Activated T-helper 1 cell treated with anti-CD3 and anti-CD28 coated beads, Interleukin-12 subunit alpha, Interleukin-12 subunit beta, Interleukin-2, Interleukin-4 antibody, amounts not matched to agents 30 ng/mL and 10 ng/mL and 1 ng/mL, durations not matched to agents 14 hours and 24 hours and 36 hours (primary cell): ENCODE measurements at regions not wholly inside any gene's neighbourhood (a gene's known extent, or its start where the extent isn't known, plus 50 kb on each side); places are given as distances from the start of the nearest gene placed in this dataset.
A peak's percentile ranks its signal among the peaks of the same experiment; 100 is the strongest.

Experiments
- DNase-seq: peaks from one replicate; pipeline ENCODE4 v3.0.0; 2021; ENCODE audit warnings: low spot score
- H3K27ac Mint-ChIP-seq: one replicate; pipeline ENCODE4 v1.8.0; 2021; ENCODE audit warnings: mild to moderate bottlenecking, mixed read lengths
- H3K27me3 Mint-ChIP-seq: one replicate; pipeline ENCODE4 v1.8.0; 2022; ENCODE audit warnings: mild to moderate bottlenecking, moderate library complexity, mixed read lengths; ENCODE audit not compliant: insufficient read depth
- H3K36me3 Mint-ChIP-seq: one replicate; pipeline ENCODE4 v1.8.0; 2021; ENCODE audit warnings: low read depth, mixed read lengths
- H3K4me1 Mint-ChIP-seq: one replicate; pipeline ENCODE4 v1.8.0; 2021; ENCODE audit warnings: low read depth, mixed read lengths
- H3K4me3 Mint-ChIP-seq: one replicate; pipeline ENCODE4 v1.8.0; 2021; ENCODE audit warnings: mild to moderate bottlenecking, moderate library complexity, mixed read lengths
- H3K9me3 Mint-ChIP-seq: one replicate; pipeline ENCODE4 v1.8.0; 2021; ENCODE audit warnings: mixed read lengths
- intact Hi-C: fragments of 100-400 bp; cut with micrococcal nuclease; formaldehyde crosslinking; loops from one replicate; pipeline ENCODE4 v1.15.1; 2024

- H3K27ac Mint-ChIP-seq, result no peak overlapping the region
- no peaks in the 10 kb centered on the region for H3K4me1 Mint-ChIP-seq
- H3K36me3 Mint-ChIP-seq, result no peaks in the 10 kb centered on the region
- intact Hi-C loops, result no loop called here
- H3K9me3 Mint-ChIP-seq, result no peaks in the 10 kb centered on the region
- no peak overlapping the region for H3K4me3 Mint-ChIP-seq
- H3K27me3 Mint-ChIP-seq, result peaks cover 9% of the 10 kb centered on the region
- DNase-seq, result no peak
These were observed 84.7 kb upstream of the AKIP1 start for GRCh38 chr11:8826139-8826786.

- no peak overlapping the region for H3K4me3 Mint-ChIP-seq
- no peak overlapping the region for H3K27ac Mint-ChIP-seq
- H3K36me3 Mint-ChIP-seq, result no peaks in the 10 kb centered on the region
- H3K27me3 Mint-ChIP-seq, result peaks cover 8% of the 10 kb centered on the region
- intact Hi-C loops, result no loop called here
- H3K9me3 Mint-ChIP-seq, result no peaks in the 10 kb centered on the region
- no peak for DNase-seq
- no peaks in the 10 kb centered on the region for H3K4me1 Mint-ChIP-seq
These were observed 84.0 kb upstream of the AKIP1 start for GRCh38 chr11:8826901-8827560.

GRCh38 chr11:8828046-8828445, 82.9 kb upstream of the AKIP1 start:
- Mint-ChIP-seq H3K4me1 (peaks cover 5% of the 10 kb centered on the region), H3K36me3 (no peaks in the 10 kb centered on the region), H3K9me3 (no peaks in the 10 kb centered on the region), H3K27me3 (peaks cover 8% of the 10 kb centered on the region), H3K4me3 (no peak overlapping the region), H3K27ac (no peak overlapping the region)
- intact Hi-C loops, result no loop called here
- DNase-seq, result no peak

- no peak overlapping the region for H3K27ac Mint-ChIP-seq
- no peaks in the 10 kb centered on the region for H3K36me3 Mint-ChIP-seq
- peaks cover 12% of the 10 kb centered on the region for H3K4me1 Mint-ChIP-seq
- no peak overlapping the region for H3K4me3 Mint-ChIP-seq
- H3K27me3 Mint-ChIP-seq, result peaks cover 6% of the 10 kb centered on the region
- no peaks in the 10 kb centered on the region for H3K9me3 Mint-ChIP-seq
- intact Hi-C loops, result no loop called here
- no peak for DNase-seq
These were observed 82.2 kb upstream of the AKIP1 start for GRCh38 chr11:8828580-8829361.

GRCh38 chr11:8829556-8829955, 81.4 kb upstream of the AKIP1 start:
- no peak overlapping the region for H3K4me3 Mint-ChIP-seq
- no peaks in the 10 kb centered on the region for H3K36me3 Mint-ChIP-seq
- H3K4me1 Mint-ChIP-seq, result peaks cover 14% of the 10 kb centered on the region
- no peak for DNase-seq
- no peaks in the 10 kb centered on the region for H3K9me3 Mint-ChIP-seq
- peaks cover 6% of the 10 kb centered on the region for H3K27me3 Mint-ChIP-seq
- H3K27ac Mint-ChIP-seq, result no peak overlapping the region
- intact Hi-C loops, result no loop called here

- intact Hi-C loops, result loop anchor here (1.0 kb wide), 1 partner anchor 28 kb away; no protein-coding TSS in a partner anchor
- Mint-ChIP-seq H3K4me3 (no peak overlapping the region), H3K4me1 (peaks cover 14% of the 10 kb centered on the region), H3K27ac (no peak overlapping the region), H3K9me3 (no peaks in the 10 kb centered on the region), H3K27me3 (no peaks in the 10 kb centered on the region), H3K36me3 (no peaks in the 10 kb centered on the region)
- no peak for DNase-seq
These were observed 80.3 kb upstream of the AKIP1 start for GRCh38 chr11:8830641-8831040.

GRCh38 chr11:8831861-8832260, 79.1 kb upstream of the AKIP1 start:
- H3K4me3 Mint-ChIP-seq, result no peak overlapping the region
- H3K27ac Mint-ChIP-seq, result no peak overlapping the region
- DNase-seq, result no peak
- no peaks in the 10 kb centered on the region for H3K36me3 Mint-ChIP-seq
- H3K9me3 Mint-ChIP-seq, result no peaks in the 10 kb centered on the region
- intact Hi-C loops, result loop anchor here (1.0 kb wide), 1 partner anchor 30 kb away; no protein-coding TSS in a partner anchor
- H3K4me1 Mint-ChIP-seq, result peaks cover 14% of the 10 kb centered on the region
- H3K27me3 Mint-ChIP-seq, result no peaks in the 10 kb centered on the region

- no peaks in the 10 kb centered on the region for H3K27me3 Mint-ChIP-seq
- DNase-seq, result peak; percentile 16
- peak overlapping the region; percentile 7 for H3K4me3 Mint-ChIP-seq
- intact Hi-C loops, result no loop called here
- peaks cover 14% of the 10 kb centered on the region for H3K4me1 Mint-ChIP-seq
- no peaks in the 10 kb centered on the region for H3K36me3 Mint-ChIP-seq
- H3K27ac Mint-ChIP-seq, result peak overlapping the region; percentile 45
- H3K9me3 Mint-ChIP-seq, result no peaks in the 10 kb centered on the region
These were observed 78.3 kb upstream of the AKIP1 start for GRCh38 chr11:8832571-8833260.

- no peak overlapping the region for H3K4me3 Mint-ChIP-seq
These were observed 77.2 kb upstream of the AKIP1 start for GRCh38 chr11:8833568-8834315.

GRCh38 chr11:8834379-8834778, 76.6 kb upstream of the AKIP1 start:
- no peak overlapping the region for H3K27ac Mint-ChIP-seq
- H3K4me3 Mint-ChIP-seq, result no peak overlapping the region
- no peaks in the 10 kb centered on the region for H3K27me3 Mint-ChIP-seq
- H3K9me3 Mint-ChIP-seq, result no peaks in the 10 kb centered on the region
- peaks cover 28% of the 10 kb centered on the region for H3K4me1 Mint-ChIP-seq
- DNase-seq, result no peak
- intact Hi-C loops, result no loop called here
- no peaks in the 10 kb centered on the region for H3K36me3 Mint-ChIP-seq

More at GRCh38 chr11:8833568-8834315, 77.2 kb upstream of the AKIP1 start:
- intact Hi-C loops, result no loop called here
- Mint-ChIP-seq H3K27ac (peak overlapping the region; percentile 63), H3K9me3 (no peaks in the 10 kb centered on the region), H3K4me1 (peaks cover 21% of the 10 kb centered on the region), H3K27me3 (no peaks in the 10 kb centered on the region), H3K36me3 (no peaks in the 10 kb centered on the region)
- DNase-seq, result no peak

GRCh38 chr11:8838248-8838647, 72.7 kb upstream of the AKIP1 start:
- Mint-ChIP-seq H3K27me3 (no peaks in the 10 kb centered on the region), H3K27ac (no peak overlapping the region), H3K36me3 (no peaks in the 10 kb centered on the region), H3K4me3 (no peak overlapping the region), H3K4me1 (peaks cover 43% of the 10 kb centered on the region), H3K9me3 (no peaks in the 10 kb centered on the region)
- no peak for DNase-seq
- intact Hi-C loops, result no loop called here

GRCh38 chr11:8839306-8839956, 71.6 kb upstream of the AKIP1 start:
- DNase-seq, result no peak
- Mint-ChIP-seq H3K27ac (peak overlapping the region; percentile 36), H3K27me3 (no peaks in the 10 kb centered on the region), H3K4me3 (peak overlapping the region; percentile 2), H3K36me3 (no peaks in the 10 kb centered on the region), H3K4me1 (peaks cover 36% of the 10 kb centered on the region), H3K9me3 (no peaks in the 10 kb centered on the region)
- intact Hi-C loops, result no loop called here
